ENCODE measurements at regions not wholly inside any gene's neighbourhood (a gene's known extent, or its start where the extent isn't known, plus 50 kb on each side); places are given as distances from the start of the nearest gene placed in this dataset.

- TF ChIP-seq YY1 (IDR thresholded peaks at IDR 0.05; ENCODE audit: insufficient read depth, insufficient read length) (no peak), ZNF274 (IDR thresholded peaks at IDR 0.05; ENCODE audit: low read depth, low read length) (no peak), SUZ12 (IDR thresholded peaks at IDR 0.05; ENCODE audit: extremely low read depth, insufficient read depth, insufficient read length) (no peak)
Observed at GRCh38 chr10:64408391-64409183, 887.4 kb downstream of the REEP3 start.

All from NT2/D1 (cell line).